ENCODE measurements at regions not wholly inside any gene's neighbourhood (a gene's known extent, or its start where the extent isn't known, plus 50 kb on each side); places are given as distances from the start of the nearest gene placed in this dataset.

GRCh38 chr3:5977331-5977730, 789.8 kb downstream of the EDEM1 start:
- DNase-seq = no peak
- no peak overlapping the region for H3K4me2 ChIP-seq (replicated peaks; ENCODE audit: extremely low read depth, low read length, poor library complexity, severe bottlenecking)
- no peak overlapping the region for H3K4me3 Mint-ChIP-seq

DNA sequence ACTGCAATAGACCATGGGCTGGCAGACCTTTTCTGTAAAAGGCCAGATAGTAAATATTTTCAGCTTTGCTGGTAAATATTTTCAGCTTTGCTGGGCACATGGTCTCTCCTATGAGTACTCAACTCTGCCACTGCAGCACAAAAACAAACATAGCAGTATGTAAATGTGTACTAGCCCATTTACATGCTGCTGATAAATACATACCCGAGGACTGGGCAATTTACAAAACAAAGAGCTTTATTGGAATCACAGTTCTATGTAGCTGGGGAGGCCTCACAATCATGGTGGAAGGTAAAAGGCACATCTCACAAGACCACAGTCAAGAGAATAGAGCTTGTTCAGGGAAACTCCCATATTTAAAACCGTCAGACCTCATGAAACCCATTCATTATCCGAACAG, 793.0 kb downstream of the EDEM1 start:
- Mint-ChIP-seq H3K4me3 (no peak overlapping the region), H3K36me3 (no peaks in the 10 kb centered on the region), H3K27me3 (ENCODE audit: low read depth in 3 of 3) (peaks cover 0 to 6% (median 1%) of the 10 kb centered on the region in 3 donors), H3K4me1 (peaks cover 2% of the 10 kb centered on the region), H3K27ac (no peak overlapping the region), H3K9me3 (peaks cover 15 to 29% (median 19%) of the 10 kb centered on the region in 7 donors)
- H3K4me1 ChIP-seq (ENCODE audit: control insufficient read depth in 1 of 2, insufficient read depth in 2 of 2, low read length in 2 of 2) = peaks cover 0 to 3% of the 10 kb centered on the region in 2 donors
- no peak overlapping the region for H3K4me3 ChIP-seq (replicated peaks in 1 of 3; ENCODE audit: low read depth in 2 of 3, low read length in 3 of 3)
- H3K9me3 ChIP-seq (replicated peaks in 1 of 2; ENCODE audit: control insufficient read depth in 1 of 2, insufficient read depth in 1 of 2, low read length in 2 of 2) = peaks cover 3 to 8% of the 10 kb centered on the region in 2 donors
- H3K9ac ChIP-seq (ENCODE audit: insufficient read depth, low read length, poor library complexity, severe bottlenecking) = no peak overlapping the region
- no peaks in the 10 kb centered on the region for H3K36me3 ChIP-seq (replicated peaks in 1 of 2; ENCODE audit: control insufficient read depth in 1 of 2, insufficient read depth in 2 of 2, low read length in 2 of 2)
- no peaks in the 10 kb centered on the region for H3K27me3 ChIP-seq (ENCODE audit: control insufficient read depth in 2 of 2, insufficient read depth in 2 of 2, low read length in 2 of 2)
- H3K79me2 ChIP-seq (ENCODE audit: insufficient read depth, low read length) = no peaks in the 10 kb centered on the region
- H3K4me2 ChIP-seq (replicated peaks; ENCODE audit: extremely low read depth, low read length, poor library complexity, severe bottlenecking) = no peak overlapping the region
- TF ChIP-seq CTCF (IDR thresholded peaks at IDR 0.05) = no peak
- no peak overlapping the region for H3K27ac ChIP-seq (ENCODE audit: low read depth in 1 of 2, low read length in 2 of 2)
- H4K20me1 ChIP-seq (ENCODE audit: insufficient read depth, low read length) = no peaks in the 10 kb centered on the region
- H2AFZ ChIP-seq (ENCODE audit: insufficient read depth, low read depth, low read length, poor library complexity, severe bottlenecking) = no peak overlapping the region
- no CpG with 5 or more reads among the region's 3 CpGs for WGBS (ENCODE audit: insufficient coverage)
- no peak for DNase-seq
- intact Hi-C loops (cut with micrococcal nuclease) = no loop called here

More at GRCh38 chr3:5977331-5977730, 789.8 kb downstream of the EDEM1 start:
- Mint-ChIP-seq H3K36me3 (no peaks in the 10 kb centered on the region), H3K27ac (no peak overlapping the region), H3K4me1 (peaks cover 19% of the 10 kb centered on the region), H3K27me3 (ENCODE audit: low read depth in 3 of 3) (peaks cover 0 to 6% (median 0%) of the 10 kb centered on the region in 3 donors), H3K9me3 (peaks cover 18 to 34% (median 24%) of the 10 kb centered on the region in 7 donors)
- 83% methylated on average over 1 of the region's 8 CpGs for WGBS (ENCODE audit: insufficient coverage)
- Histone ChIP-seq H3K4me3 (replicated peaks in 1 of 3; ENCODE audit: low read depth in 2 of 3, low read length in 3 of 3) (no peak overlapping the region), H2AFZ (ENCODE audit: insufficient read depth, low read depth, low read length, poor library complexity, severe bottlenecking) (no peak overlapping the region), H3K4me1 (ENCODE audit: control insufficient read depth in 1 of 2, insufficient read depth in 2 of 2, low read length in 2 of 2) (peaks cover 15 to 21% of the 10 kb centered on the region in 2 donors), H3K79me2 (ENCODE audit: insufficient read depth, low read length) (no peaks in the 10 kb centered on the region), H3K36me3 (replicated peaks in 1 of 2; ENCODE audit: control insufficient read depth in 1 of 2, insufficient read depth in 2 of 2, low read length in 2 of 2) (no peaks in the 10 kb centered on the region), H3K9ac (ENCODE audit: insufficient read depth, low read length, poor library complexity, severe bottlenecking) (no peak overlapping the region), H4K20me1 (ENCODE audit: insufficient read depth, low read length) (no peaks in the 10 kb centered on the region), H3K27me3 (ENCODE audit: control insufficient read depth in 2 of 2, insufficient read depth in 2 of 2, low read length in 2 of 2) (no peaks in the 10 kb centered on the region), H3K27ac (ENCODE audit: low read depth in 1 of 2, low read length in 2 of 2) (no peak overlapping the region), H3K9me3 (replicated peaks in 1 of 2; ENCODE audit: control insufficient read depth in 1 of 2, insufficient read depth in 1 of 2, low read length in 2 of 2) (peaks cover 8 to 9% of the 10 kb centered on the region in 2 donors)
- no peak for TF ChIP-seq CTCF (IDR thresholded peaks at IDR 0.05)
- intact Hi-C loops (cut with micrococcal nuclease) = no loop called here
